H9 (cell line): ENCODE measurements at regions not wholly inside any gene's neighbourhood (a gene's known extent, or its start where the extent isn't known, plus 50 kb on each side); places are given as distances from the start of the nearest gene placed in this dataset.

Source experiments
- DNase-seq: peaks from one replicate; pipeline ENCODE4 v3.0.0-alpha.2; 2017
- H2AFZ ChIP-seq: one replicate; pipeline ENCODE4 v1.6.1; 2013; ENCODE audit warnings: mild to moderate bottlenecking, low read length, control low read depth, moderate library complexity
- H2AK5ac ChIP-seq: 2 replicates; pipeline ENCODE4 v1.6.1; 2013; ENCODE audit warnings: low read length, control low read depth, mixed read lengths; ENCODE audit not compliant: insufficient read length
- H2BK120ac ChIP-seq: one replicate; pipeline ENCODE4 v1.6.1; 2013; ENCODE audit warnings: low read depth, mild to moderate bottlenecking, low read length, control low read depth, inconsistent platforms; ENCODE audit not compliant: poor library complexity, severe bottlenecking
- H2BK12ac ChIP-seq: 2 replicates; pipeline ENCODE4 v1.6.1; 2013; ENCODE audit warnings: low read length, control low read depth, mixed read lengths, low read depth; ENCODE audit not compliant: insufficient read length
- H2BK15ac ChIP-seq: 2 replicates; pipeline ENCODE4 v1.6.1; 2013; ENCODE audit warnings: low read depth, low read length, control low read depth
- H2BK20ac ChIP-seq: one replicate; pipeline ENCODE4 v1.6.1; 2013; ENCODE audit warnings: low read depth, mild to moderate bottlenecking, low read length, control low read depth, inconsistent platforms; ENCODE audit not compliant: poor library complexity, severe bottlenecking
- H2BK5ac ChIP-seq: 2 replicates; pipeline ENCODE4 v1.6.1; 2013; ENCODE audit warnings: low read length, control low read depth, mixed read lengths; ENCODE audit not compliant: insufficient read length
- H3K14ac ChIP-seq: 2 replicates; pipeline ENCODE4 v1.6.1; 2013; ENCODE audit warnings: low read length, control low read depth; ENCODE audit not compliant: insufficient read depth
- H3K18ac ChIP-seq: 2 replicates; pipeline ENCODE4 v1.6.1; 2013; ENCODE audit warnings: low read depth, mild to moderate bottlenecking, mixed read lengths, low read length, control low read depth; ENCODE audit not compliant: insufficient read length
- H3K23ac ChIP-seq: 2 replicates; pipeline ENCODE4 v1.6.1; 2013; ENCODE audit warnings: low read length, control low read depth, mixed read lengths, low read depth; ENCODE audit not compliant: insufficient read length
- H3K23me2 ChIP-seq: 2 replicates; pipeline ENCODE4 v1.6.1; 2013; ENCODE audit warnings: low read depth, mild to moderate bottlenecking, mixed read lengths, low read length, control low read depth; ENCODE audit not compliant: insufficient read length, poor library complexity, severe bottlenecking
- H3K27ac ChIP-seq: 2 replicates; pipeline ENCODE4 v1.5.1; 2013; ENCODE audit warnings: low read length, control low read depth, mixed read lengths, low read depth; ENCODE audit not compliant: insufficient read length
- H3K27me3 ChIP-seq: 2 replicates; pipeline ENCODE4 v1.6.1; 2013; ENCODE audit warnings: low read length, control low read depth, inconsistent platforms; ENCODE audit not compliant: insufficient read depth
- H3K4ac ChIP-seq: 2 replicates; pipeline ENCODE4 v1.6.1; 2013; ENCODE audit warnings: low read depth, mild to moderate bottlenecking, control low read depth, inconsistent platforms, low read length, moderate library complexity
- H3K4me1 ChIP-seq: 2 replicates; pipeline ENCODE4 v1.6.1; 2013; ENCODE audit warnings: low read length, control low read depth, inconsistent platforms; ENCODE audit not compliant: insufficient read depth
- H3K4me2 ChIP-seq: 2 replicates; pipeline ENCODE4 v1.6.1; 2013; ENCODE audit warnings: low read length, control low read depth, mixed read lengths; ENCODE audit not compliant: insufficient read length, insufficient read depth
- H3K56ac ChIP-seq: 2 replicates; pipeline ENCODE4 v1.6.1; 2013; ENCODE audit warnings: low read depth, mild to moderate bottlenecking, mixed read lengths, low read length, control low read depth; ENCODE audit not compliant: insufficient read length
- H3K79me1 ChIP-seq: 2 replicates; pipeline ENCODE4 v1.6.1; 2013; ENCODE audit warnings: low read depth, mild to moderate bottlenecking, moderate library complexity, low read length, control low read depth, inconsistent platforms; ENCODE audit not compliant: insufficient read depth, poor library complexity, severe bottlenecking
- H3K79me2 ChIP-seq: 2 replicates; pipeline ENCODE4 v1.6.1; 2013; ENCODE audit warnings: low read length, control low read depth, inconsistent platforms; ENCODE audit not compliant: insufficient read depth
- H3K9ac ChIP-seq: 2 replicates; pipeline ENCODE4 v1.6.1; 2013; ENCODE audit warnings: low read length, control low read depth, mixed read lengths; ENCODE audit not compliant: insufficient read length; ENCODE audit errors: extremely low read depth
- H3K9me3 ChIP-seq: one replicate; pipeline ENCODE4 v1.6.1; 2013; ENCODE audit warnings: low read depth, low read length, inconsistent platforms; ENCODE audit not compliant: control insufficient read depth
- H3T11ph ChIP-seq: one replicate; pipeline ENCODE4 v1.6.1; 2013; ENCODE audit warnings: mild to moderate bottlenecking, low read length, control low read depth, inconsistent platforms
- H4K20me1 ChIP-seq: one replicate; pipeline ENCODE4 v1.6.1; 2013; ENCODE audit not compliant: control insufficient read depth, insufficient read length, insufficient read depth
- H4K5ac ChIP-seq: 2 replicates; pipeline ENCODE4 v1.6.1; 2013; ENCODE audit warnings: low read depth, mild to moderate bottlenecking, mixed read lengths, low read length, control low read depth; ENCODE audit not compliant: insufficient read length
- H4K8ac ChIP-seq: replicated peaks from 2 replicates; pipeline ENCODE4 v1.6.1; 2013; ENCODE audit warnings: low read length, control low read depth, mixed read lengths, low read depth; ENCODE audit not compliant: insufficient read length
- H4K91ac ChIP-seq: 2 replicates; pipeline ENCODE4 v1.6.1; 2013; ENCODE audit warnings: low read depth, mild to moderate bottlenecking, moderate library complexity, mixed read lengths, low read length, control low read depth; ENCODE audit not compliant: insufficient read length
- H3K27ac Mint-ChIP-seq, 3 experiments: 2 replicates in 2 of 3; 3 replicates in 1 of 3; pipeline ENCODE4 v1.8.0; 2020 to 2021; ENCODE audit warnings: mixed read lengths in 3 of 3, mild to moderate bottlenecking in 1 of 3, moderate library complexity in 1 of 3
- H3K27me3 Mint-ChIP-seq: 2 replicates; pipeline ENCODE4 v1.8.0; 2021; ENCODE audit warnings: low read depth, mild to moderate bottlenecking, moderate library complexity, mixed read lengths
- H3K36me3 Mint-ChIP-seq, 3 experiments: 2 replicates in 2 of 3; 3 replicates in 1 of 3; pipeline ENCODE4 v1.8.0; 2020 to 2021; ENCODE audit warnings: low read depth in 3 of 3, mixed read lengths in 3 of 3; ENCODE audit not compliant: insufficient read depth in 1 of 3
- H3K4me1 Mint-ChIP-seq, 2 experiments: 2 replicates each; pipeline ENCODE4 v1.8.0; 2020; ENCODE audit warnings: mixed read lengths in 2 of 2
- H3K4me3 Mint-ChIP-seq, 2 experiments: 2 replicates in 1 of 2; 3 replicates in 1 of 2; pipeline ENCODE4 v1.8.0; 2020 to 2021; ENCODE audit warnings: mild to moderate bottlenecking in 2 of 2, mixed read lengths in 2 of 2, moderate library complexity in 1 of 2
- H3K9me3 Mint-ChIP-seq, 2 experiments: 2 replicates in 1 of 2; 3 replicates in 1 of 2; pipeline ENCODE4 v1.8.0; 2020; ENCODE audit warnings: mild to moderate bottlenecking in 2 of 2, mixed read lengths in 2 of 2, moderate library complexity in 1 of 2
- WGBS: extraction: QIAGEN DNeasy Blood & Tissue Kit; methylation state at CpG from one replicate; pipeline ENCODE4 v1.1.7; 2013; ENCODE audit warnings: missing lambda C conversion rate, low lambda C conversion rate, mixed read lengths; ENCODE audit not compliant: insufficient read length; ENCODE audit errors: extremely low coverage; 5-methylcytosine and 5-hydroxymethylcytosine counted together
- TF ChIP-seq, protein P1 (sequence below): fragments of 200-600 bp; sonication (generic); conservative IDR thresholded peaks from 3 replicates; pipeline ENCODE4 v1.8.0; 2021; ENCODE audit warnings: antibody characterized with exemption, mild to moderate bottlenecking

DNA sequence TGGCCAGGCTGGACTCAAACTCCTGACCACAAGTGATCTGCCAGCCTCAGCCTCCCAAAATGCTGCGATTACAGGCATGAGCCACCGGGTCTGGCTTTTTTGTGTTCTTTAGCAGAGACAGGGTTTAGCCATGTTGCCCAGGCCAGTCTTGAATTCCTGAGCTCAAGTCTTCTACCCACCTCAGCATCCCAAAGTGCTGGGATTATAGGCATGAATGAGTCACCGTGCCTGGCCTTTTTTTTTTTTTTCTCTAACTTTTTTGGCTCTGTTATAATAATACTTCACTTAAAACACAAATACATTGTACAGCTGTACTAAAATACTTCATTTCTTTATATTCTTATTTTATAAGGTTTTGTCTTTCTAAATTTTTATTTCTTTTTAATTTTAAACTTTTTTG lies 599.5 kb upstream of the PCDH9 start:
- no peak overlapping the region for H3K9ac ChIP-seq
- Mint-ChIP-seq H3K27ac (no peak overlapping the region), H3K4me3 (no peak overlapping the region), H3K36me3 (no peaks in the 10 kb centered on the region; a peak in 1 of 7 replicates), H3K4me1 (no peaks in the 10 kb centered on the region; a peak in 2 of 4 replicates), H3K27me3 (no peaks in the 10 kb centered on the region), H3K9me3 (no peaks in the 10 kb centered on the region; a peak in 1 of 5 replicates)
- no peak overlapping the region for H3K27ac ChIP-seq
- no peak overlapping the region for H3T11ph ChIP-seq
- H2BK5ac ChIP-seq, result no peak overlapping the region
- no peak overlapping the region for H4K5ac ChIP-seq
- no peaks in the 10 kb centered on the region for H4K20me1 ChIP-seq
- H4K91ac ChIP-seq, result no peak overlapping the region
- H3K23me2 ChIP-seq, result no peaks in the 10 kb centered on the region
- no peak overlapping the region for H2AFZ ChIP-seq
- H3K4me1 ChIP-seq, result no peaks in the 10 kb centered on the region; the same call in 1 of the 2 replicates
- no peak overlapping the region for H2BK12ac ChIP-seq
- TF ChIP-seq, protein P1, sequence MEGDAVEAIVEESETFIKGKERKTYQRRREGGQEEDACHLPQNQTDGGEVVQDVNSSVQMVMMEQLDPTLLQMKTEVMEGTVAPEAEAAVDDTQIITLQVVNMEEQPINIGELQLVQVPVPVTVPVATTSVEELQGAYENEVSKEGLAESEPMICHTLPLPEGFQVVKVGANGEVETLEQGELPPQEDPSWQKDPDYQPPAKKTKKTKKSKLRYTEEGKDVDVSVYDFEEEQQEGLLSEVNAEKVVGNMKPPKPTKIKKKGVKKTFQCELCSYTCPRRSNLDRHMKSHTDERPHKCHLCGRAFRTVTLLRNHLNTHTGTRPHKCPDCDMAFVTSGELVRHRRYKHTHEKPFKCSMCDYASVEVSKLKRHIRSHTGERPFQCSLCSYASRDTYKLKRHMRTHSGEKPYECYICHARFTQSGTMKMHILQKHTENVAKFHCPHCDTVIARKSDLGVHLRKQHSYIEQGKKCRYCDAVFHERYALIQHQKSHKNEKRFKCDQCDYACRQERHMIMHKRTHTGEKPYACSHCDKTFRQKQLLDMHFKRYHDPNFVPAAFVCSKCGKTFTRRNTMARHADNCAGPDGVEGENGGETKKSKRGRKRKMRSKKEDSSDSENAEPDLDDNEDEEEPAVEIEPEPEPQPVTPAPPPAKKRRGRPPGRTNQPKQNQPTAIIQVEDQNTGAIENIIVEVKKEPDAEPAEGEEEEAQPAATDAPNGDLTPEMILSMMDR, result no peak
- WGBS, result no CpG with 5 or more reads among the region's 3 CpGs
- H3K27me3 ChIP-seq, result no peaks in the 10 kb centered on the region
- DNase-seq, result no peak
- no peak overlapping the region for H3K23ac ChIP-seq
- H3K9me3 ChIP-seq, result no peaks in the 10 kb centered on the region
- no peak overlapping the region for H2BK15ac ChIP-seq
- H3K4me2 ChIP-seq, result no peak overlapping the region
- H3K18ac ChIP-seq, result no peak overlapping the region
- H4K8ac ChIP-seq, result no peak overlapping the region
- H3K79me2 ChIP-seq, result no peaks in the 10 kb centered on the region
- H3K4ac ChIP-seq, result no peak overlapping the region
- no peak overlapping the region for H2BK20ac ChIP-seq
- no peak overlapping the region for H2BK120ac ChIP-seq
- H2AK5ac ChIP-seq, result no peak overlapping the region
- H3K79me1 ChIP-seq, result no peaks in the 10 kb centered on the region
- H3K56ac ChIP-seq, result no peak overlapping the region
- no peak overlapping the region for H3K14ac ChIP-seq
